Keratinocyte (primary cell): ENCODE measurements at regions not wholly inside any gene's neighbourhood (a gene's known extent, or its start where the extent isn't known, plus 50 kb on each side); places are given as distances from the start of the nearest gene placed in this dataset.

Experiments
- DNase-seq: peaks from one replicate; pipeline ENCODE4 v3.0.0-alpha.2; 2011; ENCODE audit warnings: low read depth, missing footprints, low spot score
- FAIRE-seq: peaks from 2 replicates; lab custom pipeline; 2011; peaks lifted over from hg19 to GRCh38; lab: Jason Lieb, UNC
- H2AFZ ChIP-seq: 2 replicates; pipeline ENCODE4 v1.6.0; 2012; ENCODE audit warnings: low read length, control low read depth, inconsistent platforms; ENCODE audit not compliant: control insufficient read depth
- H3K27ac ChIP-seq: 2 replicates; pipeline ENCODE4 v1.5.1; 2011; ENCODE audit warnings: low read length; ENCODE audit not compliant: control insufficient read depth, insufficient read depth
- H3K27me3 ChIP-seq: 3 replicates; pipeline ENCODE4 v1.6.0; 2011; ENCODE audit warnings: low read length; ENCODE audit not compliant: control insufficient read depth, insufficient read depth; ENCODE audit errors: extremely low read depth
- H3K36me3 ChIP-seq, 2 experiments: 2 replicates in 1 of 2; 3 replicates in 1 of 2; pipeline ENCODE4 v1.5.1; 2011; ENCODE audit warnings: low read length in 2 of 2, mild to moderate bottlenecking in 1 of 2; ENCODE audit not compliant: control insufficient read depth in 2 of 2, insufficient read depth in 2 of 2; ENCODE audit errors: extremely low read depth in 1 of 2
- H3K4me1 ChIP-seq: 3 replicates; pipeline ENCODE4 v1.5.1; 2011; ENCODE audit warnings: low read length; ENCODE audit not compliant: control insufficient read depth, insufficient read depth; ENCODE audit errors: extremely low read depth
- H3K4me2 ChIP-seq: 3 replicates; pipeline ENCODE4 v1.6.0; 2011; ENCODE audit warnings: low read depth, low read length; ENCODE audit not compliant: control insufficient read depth, insufficient read depth; ENCODE audit errors: extremely low read depth
- H3K4me3 ChIP-seq, 3 experiments: fragments of 200-600 bp in 1 of 3; sonication (generic) in 1 of 3; 2 replicates in 2 of 3; 3 replicates in 1 of 3; pipeline ENCODE4 v1.5.1; 2011 to 2016; ENCODE audit warnings: low read length in 3 of 3, mild to moderate bottlenecking in 3 of 3, control low read depth in 2 of 3, inconsistent platforms in 1 of 3, low read depth in 1 of 3, mixed read lengths in 1 of 3, mixed run types in 1 of 3, moderate library complexity in 1 of 3; ENCODE audit not compliant: control insufficient read depth in 2 of 3, insufficient read depth in 2 of 3; ENCODE audit errors: extremely low read depth in 1 of 3
- H3K79me2 ChIP-seq: 2 replicates; pipeline ENCODE4 v1.6.0; 2012; ENCODE audit warnings: low read length; ENCODE audit not compliant: control insufficient read depth, insufficient read depth
- H3K9ac ChIP-seq: 3 replicates; pipeline ENCODE4 v1.6.0; 2011; ENCODE audit warnings: low read length; ENCODE audit not compliant: control insufficient read depth, insufficient read depth; ENCODE audit errors: extremely low read depth
- H3K9me1 ChIP-seq: 3 replicates; pipeline ENCODE4 v1.6.0; 2011; ENCODE audit warnings: low read length; ENCODE audit not compliant: control insufficient read depth, insufficient read depth; ENCODE audit errors: extremely low read depth
- H3K9me3 ChIP-seq: 2 replicates; pipeline ENCODE4 v1.5.1; 2012; ENCODE audit warnings: low read depth, low read length; ENCODE audit not compliant: control insufficient read depth
- H4K20me1 ChIP-seq: 3 replicates; pipeline ENCODE4 v1.6.0; 2011; ENCODE audit warnings: low read length; ENCODE audit not compliant: control insufficient read depth, insufficient read depth; ENCODE audit errors: extremely low read depth
- EZH2 ChIP-seq: IDR thresholded peaks from one replicate; pipeline ENCODE4 v1.6.1; 2012; ENCODE audit warnings: inconsistent platforms, mild to moderate bottlenecking, low read length, moderate library complexity
- dilution Hi-C: fragments of 300-500 bp; cut with MboI; formaldehyde crosslinking; loops from one replicate; pipeline ENCODE4 v1.7.0; 2020; ENCODE audit warnings: low sequenced_read_pairs; ENCODE audit not compliant: extremely low pct_ligation_motif_present
- TF ChIP-seq, protein P1 (sequence below), 3 experiments: IDR thresholded peaks in 1 of 3; conservative IDR thresholded peaks in 1 of 3; optimal IDR thresholded peaks in 1 of 3; 2 replicates in 2 of 3; 3 replicates in 1 of 3; pipeline versions ENCODE3 to v1.5.1; 2011; ENCODE audit warnings: low read length in 3 of 3, mild to moderate bottlenecking in 3 of 3, moderate library complexity in 2 of 3, control low read depth in 1 of 3, inconsistent platforms in 1 of 3; ENCODE audit not compliant: insufficient read depth in 2 of 3; ENCODE audit errors: extremely low read depth in 1 of 3

GRCh38 chr7:52592698-52593097 lies 442.7 kb upstream of the POM121L12 start:
- Histone ChIP-seq H3K79me2 (no peaks in the 10 kb centered on the region), H2AFZ (no peak overlapping the region), H3K9me3 (no peaks in the 10 kb centered on the region), H3K27ac (no peak overlapping the region), H3K9me1 (no peaks in the 10 kb centered on the region), H3K9ac (no peak overlapping the region), H3K4me3 (no peak overlapping the region), H3K4me2 (no peak overlapping the region), H3K27me3 (no peaks in the 10 kb centered on the region), H3K4me1 (no peaks in the 10 kb centered on the region), H4K20me1 (no peaks in the 10 kb centered on the region), H3K36me3 (no peaks in the 10 kb centered on the region)
- TF ChIP-seq, protein P1, sequence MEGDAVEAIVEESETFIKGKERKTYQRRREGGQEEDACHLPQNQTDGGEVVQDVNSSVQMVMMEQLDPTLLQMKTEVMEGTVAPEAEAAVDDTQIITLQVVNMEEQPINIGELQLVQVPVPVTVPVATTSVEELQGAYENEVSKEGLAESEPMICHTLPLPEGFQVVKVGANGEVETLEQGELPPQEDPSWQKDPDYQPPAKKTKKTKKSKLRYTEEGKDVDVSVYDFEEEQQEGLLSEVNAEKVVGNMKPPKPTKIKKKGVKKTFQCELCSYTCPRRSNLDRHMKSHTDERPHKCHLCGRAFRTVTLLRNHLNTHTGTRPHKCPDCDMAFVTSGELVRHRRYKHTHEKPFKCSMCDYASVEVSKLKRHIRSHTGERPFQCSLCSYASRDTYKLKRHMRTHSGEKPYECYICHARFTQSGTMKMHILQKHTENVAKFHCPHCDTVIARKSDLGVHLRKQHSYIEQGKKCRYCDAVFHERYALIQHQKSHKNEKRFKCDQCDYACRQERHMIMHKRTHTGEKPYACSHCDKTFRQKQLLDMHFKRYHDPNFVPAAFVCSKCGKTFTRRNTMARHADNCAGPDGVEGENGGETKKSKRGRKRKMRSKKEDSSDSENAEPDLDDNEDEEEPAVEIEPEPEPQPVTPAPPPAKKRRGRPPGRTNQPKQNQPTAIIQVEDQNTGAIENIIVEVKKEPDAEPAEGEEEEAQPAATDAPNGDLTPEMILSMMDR (optimal IDR thresholded peaks at IDR 0.05 in 1 of 3, IDR thresholded peaks at IDR 0.05 in 1 of 3, conservative IDR thresholded peaks at IDR 0.05 in 1 of 3; ENCODE audit: extremely low read depth in 1 of 3, insufficient read depth in 2 of 3, low read length in 3 of 3), result no peak
- no peak for TF ChIP-seq EZH2
- FAIRE-seq (no peak), DNase-seq (no peak)
- dilution Hi-C loops, result no loop called here

GRCh38 chr7:52586704-52587103 lies 448.7 kb upstream of the POM121L12 start:
- H3K27me3 ChIP-seq, result no peaks in the 10 kb centered on the region
- FAIRE-seq (no peak), DNase-seq (no peak)
- H3K4me3 ChIP-seq, result no peak overlapping the region
- H2AFZ ChIP-seq, result no peak overlapping the region
- H3K9ac ChIP-seq, result no peak overlapping the region
- no peak overlapping the region for H3K4me2 ChIP-seq
- no peaks in the 10 kb centered on the region for H3K79me2 ChIP-seq
- no peaks in the 10 kb centered on the region for H3K9me3 ChIP-seq
- TF ChIP-seq, protein P1 (optimal IDR thresholded peaks at IDR 0.05 in 1 of 3, IDR thresholded peaks at IDR 0.05 in 1 of 3, conservative IDR thresholded peaks at IDR 0.05 in 1 of 3; ENCODE audit: extremely low read depth in 1 of 3, insufficient read depth in 2 of 3, low read length in 3 of 3), result no peak
- no peak for TF ChIP-seq EZH2
- H3K9me1 ChIP-seq, result no peaks in the 10 kb centered on the region
- dilution Hi-C loops, result no loop called here
- no peaks in the 10 kb centered on the region for H4K20me1 ChIP-seq
- no peak overlapping the region for H3K27ac ChIP-seq
- H3K36me3 ChIP-seq, result no peaks in the 10 kb centered on the region
- H3K4me1 ChIP-seq, result no peaks in the 10 kb centered on the region
